H1 (cell line): ENCODE measurements at regions not wholly inside any gene's neighbourhood (a gene's known extent, or its start where the extent isn't known, plus 50 kb on each side); places are given as distances from the start of the nearest gene placed in this dataset.

Source experiments
- CTCF ChIA-PET: fragments of 300-600 bp; sonication (Branson Sonifier 250); formaldehyde crosslinking; loops from one replicate; lab custom pipeline; 2021; ENCODE audit not compliant: partially characterized antibody; lab: Charles Lee
- POLR2A ChIA-PET: fragments of 300-600 bp; sonication (Branson Sonifier 250); formaldehyde crosslinking; loops from one replicate; lab custom pipeline; 2021; ENCODE audit warnings: inconsistent platforms; ENCODE audit not compliant: partially characterized antibody; lab: Charles Lee
- DNase-seq, 2 experiments: peaks; one replicate each; pipeline versions ENCODE4 v3.0.0 to v3.0.0-alpha.2; 2010 to 2022; ENCODE audit warnings: low spot score in 2 of 2, low read depth in 1 of 2, mixed read lengths in 1 of 2
- FAIRE-seq: peaks from 2 replicates; lab custom pipeline; 2011; peaks lifted over from hg19 to GRCh38; lab: Jason Lieb, UNC
- H2AFZ ChIP-seq: 2 replicates; pipeline ENCODE4 v1.8.1; 2012; ENCODE audit warnings: low read length, inconsistent platforms
- H2AK5ac ChIP-seq: 2 replicates; pipeline ENCODE4 v1.6.1; 2013; ENCODE audit warnings: low read depth, low read length
- H2BK120ac ChIP-seq: replicated peaks from 2 replicates; pipeline ENCODE3; 2013; ENCODE audit warnings: low read depth, low read length, inconsistent platforms
- H2BK12ac ChIP-seq: 2 replicates; pipeline ENCODE4 v1.6.1; 2013; ENCODE audit warnings: low read depth, low read length
- H2BK15ac ChIP-seq: 2 replicates; pipeline ENCODE4 v1.6.1; 2013; ENCODE audit warnings: low read length
- H2BK20ac ChIP-seq: 2 replicates; pipeline ENCODE4 v1.6.1; 2013; ENCODE audit warnings: low read length
- H2BK5ac ChIP-seq: 2 replicates; pipeline ENCODE4 v1.6.1; 2013; ENCODE audit warnings: low read depth, low read length
- H3K14ac ChIP-seq: 2 replicates; pipeline ENCODE4 v1.6.1; 2013; ENCODE audit warnings: inconsistent platforms; ENCODE audit not compliant: insufficient read length
- H3K18ac ChIP-seq: 2 replicates; pipeline ENCODE4 v1.6.1; 2013; ENCODE audit warnings: low read length; ENCODE audit errors: extremely low read depth
- H3K23ac ChIP-seq: 2 replicates; pipeline ENCODE4 v1.6.1; 2013; ENCODE audit warnings: inconsistent platforms; ENCODE audit not compliant: insufficient read length
- H3K23me2 ChIP-seq: 2 replicates; pipeline ENCODE4 v1.6.1; 2013; ENCODE audit warnings: low read depth, low read length
- H3K27ac ChIP-seq: 2 replicates; pipeline ENCODE4 v1.6.1; 2011; ENCODE audit warnings: low read depth, low read length, inconsistent platforms
- H3K27me3 ChIP-seq, 4 experiments: replicated peaks in 1 of 4; 1 replicate in 1 of 4; 2 replicates in 3 of 4; pipeline versions ENCODE4 v1.6.1 to v1.8.1; 2011 to 2013; ENCODE audit warnings: low read length in 3 of 4, mild to moderate bottlenecking in 3 of 4, inconsistent platforms in 2 of 4, mixed read lengths in 2 of 4, moderate library complexity in 1 of 4; ENCODE audit not compliant: control insufficient read depth in 3 of 4, insufficient read depth in 3 of 4; ENCODE audit errors: extremely low read depth in 1 of 4
- H3K36me3 ChIP-seq, 4 experiments: 2 replicates each; pipeline versions ENCODE4 v1.6.1 to v1.8.1; 2011 to 2013; ENCODE audit warnings: mild to moderate bottlenecking in 4 of 4, low read length in 3 of 4, moderate library complexity in 2 of 4, control low read depth in 1 of 4, inconsistent platforms in 1 of 4; ENCODE audit not compliant: insufficient read depth in 4 of 4, control insufficient read depth in 2 of 4
- H3K4ac ChIP-seq: replicated peaks from 2 replicates; pipeline ENCODE3; 2013; ENCODE audit warnings: low read length, low read depth, mixed read lengths, inconsistent platforms; ENCODE audit not compliant: insufficient read length
- H3K4me1 ChIP-seq, 4 experiments: replicated peaks in 1 of 4; 1 replicate in 1 of 4; 2 replicates in 3 of 4; pipeline versions ENCODE4 v1.6.1 to v1.8.1; 2011 to 2013; ENCODE audit warnings: low read length in 3 of 4, inconsistent platforms in 2 of 4, mixed read lengths in 1 of 4; ENCODE audit not compliant: insufficient read depth in 4 of 4, control insufficient read depth in 3 of 4
- H3K4me2 ChIP-seq, 2 experiments: 2 replicates each; pipeline versions ENCODE4 v1.6.1 to v1.8.1; 2011 to 2013; ENCODE audit warnings: low read depth in 2 of 2, low read length in 2 of 2, control low read depth in 1 of 2, inconsistent platforms in 1 of 2, mild to moderate bottlenecking in 1 of 2; ENCODE audit not compliant: insufficient read depth in 1 of 2
- H3K4me3 ChIP-seq, 4 experiments: fragments of 200-600, 300-600 bp in 1 of 4; sonication (generic), shearing (Covaris generic), sonication (Bioruptor Twin) in 1 of 4; 2 replicates each; pipeline versions ENCODE4 v1.5.1 to v1.8.1; 2011 to 2016; ENCODE audit warnings: low read length in 4 of 4, low read depth in 3 of 4, control low read depth in 2 of 4, inconsistent platforms in 2 of 4, mild to moderate bottlenecking in 2 of 4, mixed read lengths in 1 of 4, moderate library complexity in 1 of 4; ENCODE audit not compliant: insufficient read depth in 2 of 4; ENCODE audit errors: extremely low read depth in 1 of 4
- H3K56ac ChIP-seq: replicated peaks from 2 replicates; pipeline ENCODE3; 2013; ENCODE audit warnings: low read depth, mild to moderate bottlenecking, mixed read lengths, low read length, inconsistent platforms; ENCODE audit not compliant: insufficient read length
- H3K79me1 ChIP-seq: 2 replicates; pipeline ENCODE4 v1.6.1; 2013; ENCODE audit warnings: low read depth, low read length, control low read depth
- H3K79me2 ChIP-seq, 2 experiments: 2 replicates each; pipeline versions ENCODE4 v1.6.1 to v1.8.1; 2012 to 2013; ENCODE audit warnings: low read length in 2 of 2, mild to moderate bottlenecking in 2 of 2, inconsistent platforms in 1 of 2; ENCODE audit not compliant: insufficient read depth in 2 of 2, control insufficient read depth in 1 of 2
- H3K9ac ChIP-seq, 4 experiments: replicated peaks in 1 of 4; 1 replicate in 1 of 4; 2 replicates in 3 of 4; pipeline versions ENCODE4 v1.6.1 to v1.8.1; 2011 to 2013; ENCODE audit warnings: low read depth in 3 of 4, low read length in 3 of 4, control low read depth in 2 of 4, mild to moderate bottlenecking in 2 of 4, moderate library complexity in 2 of 4, inconsistent platforms in 1 of 4; ENCODE audit errors: extremely low read depth in 1 of 4
- H3K9me3 ChIP-seq, 2 experiments: 2 replicates each; pipeline versions ENCODE4 v1.6.1 to v1.8.1; 2012 to 2013; ENCODE audit warnings: mild to moderate bottlenecking in 2 of 2, moderate library complexity in 2 of 2, control low read depth in 1 of 2, inconsistent platforms in 1 of 2, low read depth in 1 of 2, low read length in 1 of 2, mixed read lengths in 1 of 2; ENCODE audit not compliant: insufficient read depth in 2 of 2
- H4K20me1 ChIP-seq, 2 experiments: replicated peaks in 1 of 2; 2 replicates each; pipeline versions ENCODE3 to v1.8.1; 2011 to 2013; ENCODE audit warnings: inconsistent platforms in 2 of 2, low read length in 2 of 2, mild to moderate bottlenecking in 1 of 2; ENCODE audit not compliant: insufficient read depth in 2 of 2, control insufficient read depth in 1 of 2
- H4K5ac ChIP-seq: 2 replicates; pipeline ENCODE4 v1.6.1; 2013; ENCODE audit warnings: low read length, low read depth, mixed read lengths, inconsistent platforms; ENCODE audit not compliant: insufficient read length
- H4K8ac ChIP-seq: 2 replicates; pipeline ENCODE4 v1.8.0; 2013; ENCODE audit warnings: mild to moderate bottlenecking, moderate library complexity, low read length, inconsistent platforms; ENCODE audit not compliant: insufficient read depth; ENCODE audit errors: extremely low read depth
- H4K91ac ChIP-seq: replicated peaks from 2 replicates; pipeline ENCODE3; 2013; ENCODE audit warnings: low read length, mixed read lengths, inconsistent platforms; ENCODE audit not compliant: insufficient read length
- BACH1 ChIP-seq: IDR thresholded peaks from 2 replicates; pipeline ENCODE4 v1.6.1; 2012; ENCODE audit warnings: low read length, improper control_type of control experiment
- CEBPB ChIP-seq: IDR thresholded peaks from 2 replicates; pipeline ENCODE4 v1.6.1; 2012; ENCODE audit warnings: low read depth, low read length
- CTBP2 ChIP-seq: IDR thresholded peaks from 2 replicates; pipeline ENCODE4 v1.7.0; 2011; ENCODE audit warnings: borderline replicate concordance, mild to moderate bottlenecking, moderate library complexity, mixed read lengths, low read length; ENCODE audit not compliant: insufficient read depth, insufficient read length
- FOSL1 ChIP-seq: IDR thresholded peaks from 2 replicates; pipeline ENCODE4 v1.6.1; 2011; ENCODE audit warnings: mild to moderate bottlenecking, low read depth, low read length, moderate library complexity; ENCODE audit not compliant: insufficient read depth
- GABPA ChIP-seq: IDR thresholded peaks from 2 replicates; pipeline ENCODE4 v1.6.1; 2011; ENCODE audit warnings: mild to moderate bottlenecking, low read length, moderate library complexity, borderline replicate concordance; ENCODE audit not compliant: insufficient read depth
- GTF2F1 ChIP-seq: IDR thresholded peaks from 2 replicates; pipeline ENCODE4 v1.6.1; 2012; ENCODE audit warnings: low read depth, low read length, improper control_type of control experiment, borderline replicate concordance
- HDAC2 ChIP-seq, 2 experiments: fragments of 300-600 bp in 1 of 2; sonication (generic) in 1 of 2; IDR thresholded peaks; 2 replicates each; pipeline ENCODE4 v1.6.1; 2011 to 2012; ENCODE audit warnings: low read depth in 2 of 2, low read length in 2 of 2, mild to moderate bottlenecking in 2 of 2, moderate library complexity in 2 of 2, borderline replicate concordance in 1 of 2, inconsistent platforms in 1 of 2
- MAFK ChIP-seq: IDR thresholded peaks from 2 replicates; pipeline ENCODE4 v1.6.1; 2012; ENCODE audit warnings: low read depth, mild to moderate bottlenecking, improper control_type of control experiment, low read length
- NRF1 ChIP-seq: IDR thresholded peaks from 2 replicates; pipeline ENCODE4 v1.6.1; 2011; ENCODE audit warnings: mild to moderate bottlenecking, low read depth, low read length, improper control_type of control experiment
- RAD21 ChIP-seq, 2 experiments: IDR thresholded peaks in 1 of 2; conservative IDR thresholded peaks in 1 of 2; 2 replicates each; pipeline ENCODE4 v1.6.1; 2011; ENCODE audit warnings: low read depth in 2 of 2, low read length in 2 of 2, improper control_type of control experiment in 1 of 2, inconsistent platforms in 1 of 2, mild to moderate bottlenecking in 1 of 2, moderate library complexity in 1 of 2
- RBBP5 ChIP-seq: IDR thresholded peaks from 2 replicates; pipeline ENCODE4 v1.7.1; 2012; ENCODE audit warnings: low read depth, mild to moderate bottlenecking, inconsistent platforms, low read length, moderate library complexity, borderline replicate concordance
- SP4 ChIP-seq: IDR thresholded peaks from 2 replicates; pipeline ENCODE4 v1.6.1; 2012; ENCODE audit warnings: low read length, inconsistent platforms
- TAF1 ChIP-seq: IDR thresholded peaks from 2 replicates; pipeline ENCODE4 v1.6.1; 2011; ENCODE audit warnings: mild to moderate bottlenecking, low read depth, low read length
- TBP ChIP-seq: IDR thresholded peaks from 2 replicates; pipeline ENCODE4 v1.6.1; 2011; ENCODE audit warnings: low read depth, low read length, improper control_type of control experiment
- WGBS, 2 experiments: shearing (Covaris generic) in 1 of 2; methylation state at CpG; one replicate each; pipeline versions ENCODE4 v1.1.6 to v1.1.7; 2013 to 2015; ENCODE audit warnings: low lambda C conversion rate in 2 of 2, mixed read lengths in 2 of 2, inconsistent platforms in 1 of 2, low coverage in 1 of 2, missing lambda C conversion rate in 1 of 2; ENCODE audit not compliant: insufficient replicate concordance in 2 of 2, insufficient coverage in 1 of 2, insufficient read length in 1 of 2; ENCODE audit errors: extremely low coverage in 1 of 2, missing lambda C conversion rate in 1 of 2; 5-methylcytosine and 5-hydroxymethylcytosine counted together

- Histone ChIP-seq H3K27ac (no peak overlapping the region), H3K18ac (no peak overlapping the region), H4K20me1 (no peaks in the 10 kb centered on the region), H2BK5ac (no peak overlapping the region), H3K27me3 (no peaks in the 10 kb centered on the region), H4K8ac (no peak overlapping the region), H2BK20ac (0 out of 2 replicates have a peak overlapping the region, but pooled peaks have one; percentile 13), H4K5ac (no peak overlapping the region), H3K4me1 (peaks cover 0 to 6% (median 5%) of the 10 kb centered on the region in 4 experiments; a peak in 5 of 7 replicates), H2BK15ac (no peak overlapping the region), H3K79me2 (no peaks in the 10 kb centered on the region), H3K79me1 (no peaks in the 10 kb centered on the region), H3K23ac (no peak overlapping the region), H4K91ac (no peak overlapping the region), H2BK12ac (peak overlapping the region; percentile 32; the same call in 1 of the 2 replicates), H3K9ac (no peak overlapping the region), H3K23me2 (no peaks in the 10 kb centered on the region), H2BK120ac (no peak overlapping the region), H3K4ac (no peak overlapping the region), H3K9me3 (peaks cover 4 to 5% of the 10 kb centered on the region in 2 experiments; a peak in 1 of 4 replicates), H2AFZ (no peak overlapping the region), H3K56ac (no peak overlapping the region), H2AK5ac (no peak overlapping the region), H3K4me3 (no peak overlapping the region), H3K14ac (no peak overlapping the region), H3K36me3 (peaks cover 0 to 3% (median 0%) of the 10 kb centered on the region in 4 experiments; a peak in 1 of 8 replicates), H3K4me2 (peak overlapping the region in 1 of 2 experiments; percentile 37; a peak in 1 of 4 replicates)
- no peak for FAIRE-seq
- ChIA-PET POLR2A (interaction anchor here (1.1 kb wide), 1 partner anchor 42 kb away, joined by 3 read pairs; no protein-coding TSS in a partner anchor), CTCF (interaction anchor here (0.5 to 3.3 kb wide), 5 partner anchors 8 to 1955 kb away, joined by 3 to 41 read pairs (median 3); no protein-coding TSS in a partner anchor)
- DNase-seq, result no peak
- WGBS, 2 experiments, result 87% methylated on average over 5 of the region's 5 CpGs; no CpG with 5 or more reads in 1 of the 2 experiments
- no peak for TF ChIP-seq FOSL1
- TF ChIP-seq CEBPB, result no peak
- no peak for TF ChIP-seq TBP
- no peak for TF ChIP-seq RAD21 (IDR thresholded peaks at IDR 0.05 in 1 of 2, conservative IDR thresholded peaks at IDR 0.05 in 1 of 2; ENCODE audit: low read depth in 2 of 2, low read length in 2 of 2)
- TF ChIP-seq TAF1, result no peak
- TF ChIP-seq BACH1, result peak; percentile 90
- TF ChIP-seq HDAC2 (IDR thresholded peaks at IDR 0.05; ENCODE audit: borderline replicate concordance in 1 of 2, low read depth in 2 of 2, low read length in 2 of 2), result 0 out of 4 replicates have a peak, but pooled peaks of 1 of the 2 experiments have one; percentile 17
- TF ChIP-seq GTF2F1, result no peak
- TF ChIP-seq GABPA, result no peak
- no peak for TF ChIP-seq CTBP2
- no peak for TF ChIP-seq NRF1
- TF ChIP-seq SP4, result no peak
- TF ChIP-seq MAFK, result peak; percentile 94
- no peak for TF ChIP-seq RBBP5
Measured at GRCh38 chr15:62734706-62735105, 307.8 kb upstream of the TPM1 start.
